Natural killer cell (primary cell): ENCODE measurements at regions not wholly inside any gene's neighbourhood (a gene's known extent, or its start where the extent isn't known, plus 50 kb on each side); places are given as distances from the start of the nearest gene placed in this dataset.

ENCODE experiments used
- ATAC-seq, 3 donors: fragments of 150-1000 bp in 2 of 3; fragments of 200-7000 bp in 1 of 3; cut with Tn5 transposase; 1 replicate in 1 of 3; 2 replicates in 2 of 3; pipeline ENCODE4 v1.10.0; 2021; ENCODE audit warnings: mild to moderate bottlenecking in 2 of 3, moderate library complexity in 2 of 3
- DNase-seq, 2 donors: peaks; one replicate each; pipeline versions ENCODE4 v3.0.0 to v3.0.0-alpha.2; 2013 to 2021; ENCODE audit warnings: mixed read lengths in 1 of 2
- H3K27ac ChIP-seq: one replicate; pipeline ENCODE4 v1.5.1; 2013; ENCODE audit warnings: mild to moderate bottlenecking, low read length
- H3K27me3 ChIP-seq: one replicate; pipeline ENCODE4 v1.6.1; 2013; ENCODE audit warnings: low read length; ENCODE audit not compliant: control insufficient read depth, insufficient read depth
- H3K36me3 ChIP-seq: one replicate; pipeline ENCODE4 v1.6.1; 2013; ENCODE audit warnings: low read length; ENCODE audit not compliant: control insufficient read depth, insufficient read depth
- H3K4me1 ChIP-seq: one replicate; pipeline ENCODE4 v1.6.1; 2013; ENCODE audit warnings: low read length; ENCODE audit not compliant: control insufficient read depth, insufficient read depth
- H3K4me3 ChIP-seq: one replicate; pipeline ENCODE4 v1.5.1; 2013; ENCODE audit warnings: low read length
- H3K9me3 ChIP-seq: one replicate; pipeline ENCODE4 v1.6.1; 2013; ENCODE audit warnings: low read length; ENCODE audit not compliant: control insufficient read depth, insufficient read depth
- H3K27ac Mint-ChIP-seq, 2 donors: one replicate each; pipeline ENCODE4 v1.8.0; 2022; ENCODE audit warnings: mild to moderate bottlenecking in 2 of 2, mixed read lengths in 2 of 2, moderate library complexity in 1 of 2
- H3K27me3 Mint-ChIP-seq, 2 donors: one replicate each; pipeline ENCODE4 v1.8.0; 2022; ENCODE audit warnings: low read depth in 2 of 2, mixed read lengths in 2 of 2
- H3K36me3 Mint-ChIP-seq: one replicate; pipeline ENCODE4 v1.8.0; 2022; ENCODE audit warnings: mixed read lengths
- H3K4me1 Mint-ChIP-seq, 2 donors: one replicate each; pipeline ENCODE4 v1.8.0; 2022; ENCODE audit warnings: mixed read lengths in 2 of 2
- H3K4me3 Mint-ChIP-seq: one replicate; pipeline ENCODE4 v1.8.0; 2022; ENCODE audit warnings: mild to moderate bottlenecking, moderate library complexity, mixed read lengths
- H3K9me3 Mint-ChIP-seq, 2 donors: one replicate each; pipeline ENCODE4 v1.8.0; 2022; ENCODE audit warnings: mixed read lengths in 2 of 2
- WGBS: methylation state at CpG from one replicate; pipeline ENCODE4 v1.1.7; 2013; ENCODE audit warnings: missing lambda C conversion rate; ENCODE audit not compliant: insufficient coverage; 5-methylcytosine and 5-hydroxymethylcytosine counted together
- intact Hi-C: fragments of 100-400 bp; cut with micrococcal nuclease; formaldehyde crosslinking; loops from one replicate; pipeline ENCODE4 v1.14.2; 2022
- TF ChIP-seq, protein P1 (sequence below): fragments of 200-600 bp; IDR thresholded peaks from one replicate; pipeline ENCODE4 v1.8.0; 2022; ENCODE audit warnings: antibody characterized with exemption

DNA sequence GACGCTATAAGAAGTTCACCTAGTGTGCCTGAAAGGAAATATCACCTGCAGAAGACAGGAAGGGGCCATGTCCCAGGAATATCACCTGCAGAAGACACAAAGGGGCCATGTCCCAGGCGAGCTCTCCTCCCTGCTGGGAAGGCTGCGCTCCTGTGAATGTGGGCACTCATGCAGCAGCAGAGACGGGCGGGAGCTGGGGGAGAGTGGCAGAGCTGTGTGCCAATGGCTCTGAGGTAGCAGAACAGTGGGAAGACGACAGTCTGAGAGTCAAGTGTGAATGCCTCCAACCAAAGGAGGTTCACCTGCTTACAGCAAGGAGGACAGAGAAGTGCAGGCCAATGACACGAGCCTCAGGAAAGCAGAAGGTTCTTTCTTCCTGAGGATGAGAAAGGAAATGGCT is 117.9 kb upstream of the SALL3 start:
- H3K4me3 Mint-ChIP-seq = no peak overlapping the region
- Histone ChIP-seq H3K4me1 (no peaks in the 10 kb centered on the region), H3K27ac (no peak overlapping the region), H3K36me3 (no peaks in the 10 kb centered on the region), H3K9me3 (no peaks in the 10 kb centered on the region), H3K27me3 (no peaks in the 10 kb centered on the region), H3K4me3 (no peak overlapping the region)
- TF ChIP-seq, protein P1, sequence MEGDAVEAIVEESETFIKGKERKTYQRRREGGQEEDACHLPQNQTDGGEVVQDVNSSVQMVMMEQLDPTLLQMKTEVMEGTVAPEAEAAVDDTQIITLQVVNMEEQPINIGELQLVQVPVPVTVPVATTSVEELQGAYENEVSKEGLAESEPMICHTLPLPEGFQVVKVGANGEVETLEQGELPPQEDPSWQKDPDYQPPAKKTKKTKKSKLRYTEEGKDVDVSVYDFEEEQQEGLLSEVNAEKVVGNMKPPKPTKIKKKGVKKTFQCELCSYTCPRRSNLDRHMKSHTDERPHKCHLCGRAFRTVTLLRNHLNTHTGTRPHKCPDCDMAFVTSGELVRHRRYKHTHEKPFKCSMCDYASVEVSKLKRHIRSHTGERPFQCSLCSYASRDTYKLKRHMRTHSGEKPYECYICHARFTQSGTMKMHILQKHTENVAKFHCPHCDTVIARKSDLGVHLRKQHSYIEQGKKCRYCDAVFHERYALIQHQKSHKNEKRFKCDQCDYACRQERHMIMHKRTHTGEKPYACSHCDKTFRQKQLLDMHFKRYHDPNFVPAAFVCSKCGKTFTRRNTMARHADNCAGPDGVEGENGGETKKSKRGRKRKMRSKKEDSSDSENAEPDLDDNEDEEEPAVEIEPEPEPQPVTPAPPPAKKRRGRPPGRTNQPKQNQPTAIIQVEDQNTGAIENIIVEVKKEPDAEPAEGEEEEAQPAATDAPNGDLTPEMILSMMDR = no peak
- 71% methylated on average over 7 of the region's 7 CpGs for WGBS
- DNase-seq = no peak
- ATAC-seq = no peak
- peaks cover 2 to 21% of the 10 kb centered on the region in 2 donors for H3K27me3 Mint-ChIP-seq
- H3K9me3 Mint-ChIP-seq = no peaks in the 10 kb centered on the region
- no peaks in the 10 kb centered on the region for H3K4me1 Mint-ChIP-seq
- H3K27ac Mint-ChIP-seq = no peak overlapping the region
- no peaks in the 10 kb centered on the region for H3K36me3 Mint-ChIP-seq
- intact Hi-C loops = no loop called here

DNA sequence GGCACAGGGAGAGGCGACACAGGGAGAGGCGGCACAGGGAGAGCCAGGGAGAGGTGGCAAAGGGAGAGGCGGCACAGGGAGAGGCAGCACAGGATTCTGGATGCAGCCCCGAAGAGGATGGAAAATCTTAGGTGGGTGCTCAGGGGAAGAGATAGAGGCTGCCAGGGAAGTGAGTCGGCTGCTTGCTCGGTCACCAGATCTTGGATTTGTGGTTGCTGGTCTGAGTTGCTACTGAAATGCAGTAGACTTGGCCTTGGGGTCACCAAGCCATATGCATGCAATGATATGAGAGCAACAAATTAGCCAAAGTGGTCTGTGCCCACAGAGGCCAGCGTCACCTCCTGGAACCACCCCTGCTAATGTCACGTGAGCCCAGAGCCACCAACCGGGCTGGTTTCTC is 117.2 kb upstream of the SALL3 start:
- Histone ChIP-seq H3K9me3 (no peaks in the 10 kb centered on the region), H3K4me1 (no peaks in the 10 kb centered on the region), H3K36me3 (no peaks in the 10 kb centered on the region), H3K27ac (no peak overlapping the region), H3K4me3 (no peak overlapping the region), H3K27me3 (no peaks in the 10 kb centered on the region)
- Mint-ChIP-seq H3K9me3 (no peaks in the 10 kb centered on the region), H3K36me3 (no peaks in the 10 kb centered on the region), H3K4me3 (no peak overlapping the region), H3K27me3 (peaks cover 2 to 21% of the 10 kb centered on the region in 2 donors), H3K4me1 (no peaks in the 10 kb centered on the region), H3K27ac (no peak overlapping the region)
- DNase-seq = no peak
- TF ChIP-seq, protein P1 = no peak
- 91% methylated on average over 9 of the region's 9 CpGs for WGBS
- no peak for ATAC-seq
- intact Hi-C loops = no loop called here

DNA sequence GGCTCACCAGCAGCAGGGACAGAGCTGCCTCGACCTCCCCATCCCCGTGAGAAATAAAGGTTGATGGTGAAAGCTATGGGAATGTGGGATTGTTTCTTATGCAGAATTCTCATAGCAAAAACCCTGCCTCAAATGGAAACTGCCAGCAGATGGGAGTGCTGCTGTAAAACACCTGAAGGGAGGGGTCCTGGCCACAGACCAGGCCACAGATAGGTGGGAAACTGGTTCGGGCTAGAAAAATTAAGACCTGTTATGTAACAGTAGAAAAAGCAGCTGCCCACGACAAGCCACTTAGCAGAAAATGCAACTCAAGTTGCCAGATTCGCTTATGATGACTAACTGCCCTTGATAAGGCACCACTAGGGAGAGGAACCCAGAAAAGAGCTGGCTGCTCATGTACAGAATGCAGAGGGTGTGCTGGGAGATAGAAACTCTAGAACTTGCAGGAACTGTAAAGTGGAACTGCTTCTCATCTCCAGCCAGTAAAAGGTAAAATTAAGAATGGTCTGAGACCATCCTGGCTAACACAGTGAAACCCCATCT is 114.5 kb upstream of the SALL3 start:
- DNase-seq = no peak
- Mint-ChIP-seq H3K27ac (no peak overlapping the region), H3K4me1 (no peaks in the 10 kb centered on the region), H3K9me3 (no peaks in the 10 kb centered on the region), H3K36me3 (no peaks in the 10 kb centered on the region), H3K27me3 (peaks cover 2 to 26% of the 10 kb centered on the region in 2 donors), H3K4me3 (no peak overlapping the region)
- TF ChIP-seq, protein P1 = no peak
- WGBS = 74% methylated on average over 5 of the region's 5 CpGs
- H3K4me1 ChIP-seq = no peaks in the 10 kb centered on the region
- intact Hi-C loops = no loop called here
- H3K36me3 ChIP-seq = no peaks in the 10 kb centered on the region
- no peak overlapping the region for H3K4me3 ChIP-seq
- H3K9me3 ChIP-seq = no peaks in the 10 kb centered on the region
- H3K27ac ChIP-seq = no peak overlapping the region
- ATAC-seq = no peak
- H3K27me3 ChIP-seq = no peaks in the 10 kb centered on the region

DNA sequence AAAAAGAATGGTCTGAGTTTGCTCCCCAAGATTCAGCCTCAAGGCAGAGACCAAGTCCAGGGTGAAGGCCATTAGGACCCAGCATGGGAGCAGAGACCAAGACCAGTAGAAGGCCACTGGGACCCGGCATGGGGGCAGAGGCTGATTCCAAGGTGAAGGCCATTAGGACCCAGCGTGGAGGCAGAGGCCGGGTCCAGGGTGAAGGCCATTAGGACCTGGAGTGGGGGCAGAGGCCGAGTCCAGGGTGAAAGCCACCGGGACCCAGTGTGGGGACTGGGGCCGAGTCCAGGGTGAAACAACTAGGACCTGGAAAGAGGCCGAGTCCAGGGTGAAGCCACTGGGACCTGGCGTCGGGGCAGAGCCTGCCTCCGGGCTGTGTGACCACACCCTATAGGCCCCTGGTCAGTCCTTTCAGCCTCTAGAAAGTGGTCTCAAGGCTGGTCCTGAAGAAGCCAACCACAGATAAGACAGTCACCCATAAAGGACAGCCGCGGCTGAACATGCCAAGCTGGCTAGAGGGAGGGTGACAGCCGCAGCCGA is 113.8 kb upstream of the SALL3 start:
- no peaks in the 10 kb centered on the region for H3K36me3 ChIP-seq
- intact Hi-C loops = no loop called here
- H3K4me1 Mint-ChIP-seq = no peaks in the 10 kb centered on the region
- TF ChIP-seq, protein P1 = no peak
- no peaks in the 10 kb centered on the region for H3K36me3 Mint-ChIP-seq
- no peak overlapping the region for H3K4me3 Mint-ChIP-seq
- no peaks in the 10 kb centered on the region for H3K9me3 Mint-ChIP-seq
- ATAC-seq (no peak), DNase-seq (no peak)
- peaks cover 2 to 31% of the 10 kb centered on the region in 2 donors for H3K27me3 Mint-ChIP-seq
- H3K9me3 ChIP-seq = no peaks in the 10 kb centered on the region
- 91% methylated on average over 14 of the region's 14 CpGs for WGBS
- H3K4me3 ChIP-seq = no peak overlapping the region
- H3K27ac Mint-ChIP-seq = no peak overlapping the region
- H3K27me3 ChIP-seq = no peaks in the 10 kb centered on the region
- H3K4me1 ChIP-seq = no peaks in the 10 kb centered on the region
- no peak overlapping the region for H3K27ac ChIP-seq
